ENCODE measurements at regions not wholly inside any gene's neighbourhood (a gene's known extent, or its start where the extent isn't known, plus 50 kb on each side); places are given as distances from the start of the nearest gene placed in this dataset.

GRCh38 chr5:72055636-72056035 is 51.6 kb upstream of the MAP1B start:
- DNase-seq (ENCODE audit: low read depth): no peak

Data from GM04504 (cell line).